ELR (cell line): ENCODE measurements at regions not wholly inside any gene's neighbourhood (a gene's known extent, or its start where the extent isn't known, plus 50 kb on each side); places are given as distances from the start of the nearest gene placed in this dataset.
"Not testable (repeated sequence)": the region's sequence is repeated elsewhere in the genome, so short reads cannot be mapped to it uniquely, and the experiment has no call there.

Experiments
- DNase-seq: peaks from one replicate; pipeline ENCODE4 v3.0.0-alpha.2; 2015; ENCODE audit warnings: low read depth

GRCh38 chr16:31581065-31581464 is 53.4 kb downstream of the AHSP start:
- not testable (repeated sequence) for DNase-seq

GRCh38 chr16:31601737-31602384 is 74.2 kb downstream of the AHSP start:
- not testable (repeated sequence) for DNase-seq

- DNase-seq: no peak
These were observed 90.4 kb downstream of the AHSP start for GRCh38 chr16:31618130-31618529.

GRCh38 chr16:31636433-31636832 is 108.7 kb downstream of the AHSP start:
- no peak for DNase-seq

GRCh38 chr16:31641279-31641678 is 113.6 kb downstream of the AHSP start:
- no peak for DNase-seq

GRCh38 chr16:31655674-31656073 is 128.0 kb downstream of the AHSP start:
- not testable (repeated sequence) for DNase-seq

GRCh38 chr16:31664683-31665482 is 137.2 kb downstream of the AHSP start:
- DNase-seq: peak; percentile 15

- DNase-seq: no peak
These were observed 147.0 kb downstream of the AHSP start for GRCh38 chr16:31674686-31675085.

GRCh38 chr16:31676731-31677130 is 149.0 kb downstream of the AHSP start:
- no peak for DNase-seq

GRCh38 chr16:31678649-31679325 is 151.1 kb downstream of the AHSP start:
- DNase-seq: no peak

- not testable (repeated sequence) for DNase-seq
These were observed 161.6 kb downstream of the AHSP start for GRCh38 chr16:31689331-31689730.

GRCh38 chr16:31692338-31692737 is 164.6 kb downstream of the AHSP start:
- DNase-seq: not testable (repeated sequence)

GRCh38 chr16:31693733-31694132 is 166.0 kb downstream of the AHSP start:
- DNase-seq: no peak

GRCh38 chr16:31694461-31694860 is 166.8 kb downstream of the AHSP start:
- no peak for DNase-seq

- DNase-seq: no peak
These were observed 168.0 kb downstream of the AHSP start for GRCh38 chr16:31695667-31696066.

GRCh38 chr16:31696968-31697743 is 169.5 kb downstream of the AHSP start:
- peak; percentile 55 for DNase-seq

GRCh38 chr16:31697744-31698125 is 170.0 kb downstream of the AHSP start:
- DNase-seq: no peak

- no peak for DNase-seq
These were observed 171.2 kb downstream of the AHSP start for GRCh38 chr16:31698901-31699300.

- DNase-seq: no peak
These were observed 171.9 kb downstream of the AHSP start for GRCh38 chr16:31699601-31700000.

- DNase-seq: no peak
These were observed 172.5 kb downstream of the AHSP start for GRCh38 chr16:31700200-31700529.

GRCh38 chr16:31700530-31701388 is 172.8 kb upstream of the ZNF267 start:
- peak; percentile 66 for DNase-seq
